ENCODE measurements at regions not wholly inside any gene's neighbourhood (a gene's known extent, or its start where the extent isn't known, plus 50 kb on each side); places are given as distances from the start of the nearest gene placed in this dataset.

DNA sequence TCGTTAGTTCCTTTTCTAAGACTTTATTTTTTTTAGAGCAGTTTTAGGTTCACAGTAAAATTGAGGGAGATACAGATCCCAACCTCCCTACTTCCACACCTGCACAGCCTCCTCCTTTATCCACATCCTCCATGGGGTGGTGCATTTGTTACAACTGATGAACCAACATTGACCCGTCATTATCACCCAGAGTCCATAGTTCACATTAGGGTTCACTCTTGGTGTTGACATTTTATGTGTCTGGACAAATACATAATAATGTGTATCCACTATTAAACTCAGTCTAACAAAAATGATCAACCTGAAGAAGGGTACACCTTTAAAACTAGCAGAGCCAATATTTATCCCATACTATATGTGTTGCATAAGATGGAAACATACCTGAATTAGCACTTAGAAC lies 130.4 kb upstream of the CCDC28A start (continued):
- TF ChIP-seq SALL1 (CRISPR knock-in tag; IDR thresholded peaks at IDR 0.05) (peak; percentile 52; the same call in 1 of the 2 replicates), FOXC1 (CRISPR knock-in tag; IDR thresholded peaks at IDR 0.05; ENCODE audit: borderline replicate concordance) (no peak), SOX5 (CRISPR knock-in tag; IDR thresholded peaks at IDR 0.05; ENCODE audit: borderline replicate concordance) (no peak; the same call in 1 of the 2 replicates), XRCC5 (optimal IDR thresholded peaks at IDR 0.05; ENCODE audit: low read length) (no peak), RARA (CRISPR knock-in tag; IDR thresholded peaks at IDR 0.05) (peak; percentile 93), SMARCC2 (IDR thresholded peaks at IDR 0.05) (no peak), KLF9 (CRISPR knock-in tag; IDR thresholded peaks at IDR 0.05; ENCODE audit: low read depth) (no peak), SNRNP70 (IDR thresholded peaks at IDR 0.05; ENCODE audit: low read depth, low read length) (no peak), NCOA2 (CRISPR knock-in tag; IDR thresholded peaks at IDR 0.05) (no peak), PAWR (CRISPR knock-in tag; IDR thresholded peaks at IDR 0.05; ENCODE audit: borderline replicate concordance) (no peak), ZNF605 (CRISPR knock-in tag; IDR thresholded peaks at IDR 0.05) (no peak), SAP130 (CRISPR knock-in tag; IDR thresholded peaks at IDR 0.05; ENCODE audit: low read depth) (peak; percentile 55; the same call in 1 of the 2 replicates), ZNF124 (CRISPR knock-in tag; IDR thresholded peaks at IDR 0.05) (no peak), BCL6 (CRISPR knock-in tag; IDR thresholded peaks at IDR 0.05) (0 out of 2 replicates have a peak, but pooled peaks have one; percentile 26), KDM5A (IDR thresholded peaks at IDR 0.05; ENCODE audit: borderline replicate concordance, low read length) (no peak), HNF4G (IDR thresholded peaks at IDR 0.05; ENCODE audit: borderline replicate concordance, low read depth, low read length) (peak; percentile 36; the same call in 1 of the 2 replicates), HNF4G (CRISPR knock-in tag; IDR thresholded peaks at IDR 0.05; ENCODE audit: borderline replicate concordance, low read depth) (no peak)
- TF ChIP-seq, protein P1, sequence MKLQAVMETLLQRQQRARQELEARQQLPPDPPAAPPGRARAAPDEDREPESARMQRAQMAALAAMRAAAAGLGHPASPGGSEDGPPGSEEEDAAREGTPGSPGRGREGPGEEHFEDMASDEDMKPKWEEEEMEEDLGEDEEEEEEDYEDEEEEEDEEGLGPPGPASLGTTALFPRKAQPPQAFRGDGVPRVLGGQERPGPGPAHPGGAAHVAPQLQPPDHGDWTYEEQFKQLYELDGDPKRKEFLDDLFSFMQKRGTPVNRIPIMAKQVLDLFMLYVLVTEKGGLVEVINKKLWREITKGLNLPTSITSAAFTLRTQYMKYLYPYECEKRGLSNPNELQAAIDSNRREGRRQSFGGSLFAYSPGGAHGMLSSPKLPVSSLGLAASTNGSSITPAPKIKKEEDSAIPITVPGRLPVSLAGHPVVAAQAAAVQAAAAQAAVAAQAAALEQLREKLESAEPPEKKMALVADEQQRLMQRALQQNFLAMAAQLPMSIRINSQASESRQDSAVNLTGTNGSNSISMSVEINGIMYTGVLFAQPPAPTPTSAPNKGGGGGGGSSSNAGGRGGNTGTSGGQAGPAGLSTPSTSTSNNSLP (IDR thresholded peaks at IDR 0.05; ENCODE audit: low read depth, low read length) = peak; percentile 92
- TF ChIP-seq, protein P2, sequence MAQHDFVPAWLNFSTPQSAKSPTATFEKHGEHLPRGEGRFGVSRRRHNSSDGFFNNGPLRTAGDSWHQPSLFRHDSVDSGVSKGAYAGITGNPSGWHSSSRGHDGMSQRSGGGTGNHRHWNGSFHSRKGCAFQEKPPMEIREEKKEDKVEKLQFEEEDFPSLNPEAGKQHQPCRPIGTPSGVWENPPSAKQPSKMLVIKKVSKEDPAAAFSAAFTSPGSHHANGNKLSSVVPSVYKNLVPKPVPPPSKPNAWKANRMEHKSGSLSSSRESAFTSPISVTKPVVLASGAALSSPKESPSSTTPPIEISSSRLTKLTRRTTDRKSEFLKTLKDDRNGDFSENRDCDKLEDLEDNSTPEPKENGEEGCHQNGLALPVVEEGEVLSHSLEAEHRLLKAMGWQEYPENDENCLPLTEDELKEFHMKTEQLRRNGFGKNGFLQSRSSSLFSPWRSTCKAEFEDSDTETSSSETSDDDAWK (CRISPR knock-in tag; IDR thresholded peaks at IDR 0.05) = no peak
- TF ChIP-seq, protein P3, sequence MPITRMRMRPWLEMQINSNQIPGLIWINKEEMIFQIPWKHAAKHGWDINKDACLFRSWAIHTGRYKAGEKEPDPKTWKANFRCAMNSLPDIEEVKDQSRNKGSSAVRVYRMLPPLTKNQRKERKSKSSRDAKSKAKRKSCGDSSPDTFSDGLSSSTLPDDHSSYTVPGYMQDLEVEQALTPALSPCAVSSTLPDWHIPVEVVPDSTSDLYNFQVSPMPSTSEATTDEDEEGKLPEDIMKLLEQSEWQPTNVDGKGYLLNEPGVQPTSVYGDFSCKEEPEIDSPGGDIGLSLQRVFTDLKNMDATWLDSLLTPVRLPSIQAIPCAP (CRISPR knock-in tag; IDR thresholded peaks at IDR 0.05; ENCODE audit: low read depth) = no peak
- TF ChIP-seq, protein P4, sequence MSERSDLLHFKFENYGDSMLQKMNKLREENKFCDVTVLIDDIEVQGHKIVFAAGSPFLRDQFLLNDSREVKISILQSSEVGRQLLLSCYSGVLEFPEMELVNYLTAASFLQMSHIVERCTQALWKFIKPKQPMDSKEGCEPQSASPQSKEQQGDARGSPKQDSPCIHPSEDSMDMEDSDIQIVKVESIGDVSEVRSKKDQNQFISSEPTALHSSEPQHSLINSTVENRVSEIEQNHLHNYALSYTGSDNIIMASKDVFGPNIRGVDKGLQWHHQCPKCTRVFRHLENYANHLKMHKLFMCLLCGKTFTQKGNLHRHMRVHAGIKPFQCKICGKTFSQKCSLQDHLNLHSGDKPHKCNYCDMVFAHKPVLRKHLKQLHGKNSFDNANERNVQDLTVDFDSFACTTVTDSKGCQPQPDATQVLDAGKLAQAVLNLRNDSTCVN (CRISPR knock-in tag; IDR thresholded peaks at IDR 0.05; ENCODE audit: borderline replicate concordance) = no peak
